ENCODE measurements at regions not wholly inside any gene's neighbourhood (a gene's known extent, or its start where the extent isn't known, plus 50 kb on each side); places are given as distances from the start of the nearest gene placed in this dataset.

DNA sequence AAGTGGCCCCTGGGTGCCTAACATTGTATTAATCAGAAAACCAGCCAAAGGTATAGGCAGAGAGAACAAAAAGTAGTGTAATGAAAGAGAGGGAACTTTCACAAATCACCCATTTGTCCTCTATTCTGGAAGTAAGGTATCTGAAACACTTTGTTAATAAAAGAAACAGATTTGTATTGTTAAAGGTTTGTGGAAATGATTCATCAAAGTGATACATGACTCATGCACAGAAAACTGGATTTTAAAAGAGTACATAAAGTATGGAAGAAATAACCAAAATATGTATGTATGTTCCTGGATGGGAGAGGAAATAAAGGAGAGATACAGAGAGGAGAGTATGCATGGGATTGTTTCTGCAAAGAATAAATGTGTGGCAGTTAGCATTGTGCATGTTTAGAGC, 126.8 kb downstream of the RGS21 start:
- H3K4me3 ChIP-seq: no peak overlapping the region
- no peak for ATAC-seq
- FAIRE-seq: no peak
- H3K4me1 ChIP-seq (ENCODE audit: control insufficient read depth, insufficient read depth, low read length): no peaks in the 10 kb centered on the region
- no peaks in the 10 kb centered on the region for H3K79me2 ChIP-seq (ENCODE audit: control insufficient read depth, insufficient read depth, low read length)
- no peaks in the 10 kb centered on the region for H4K20me1 ChIP-seq (ENCODE audit: control insufficient read depth, insufficient read depth)
- ChIA-PET POLR2A (no interaction called here), SMC1A (ENCODE audit: uncharacterized antibody, unreplicated experiment) (interaction anchor here (0.9 to 1.1 kb wide), 2 partner anchors 10 to 39 kb away, joined by 3 read pairs; no protein-coding TSS in a partner anchor), CTCF (no interaction called here), RAD21 (ENCODE audit: unreplicated experiment) (interaction anchor here (1.0 kb wide), 1 partner anchor 9 kb away, joined by 3 read pairs; no protein-coding TSS in a partner anchor)
- intact Hi-C loops (cut with micrococcal nuclease; ENCODE audit: unreplicated experiment) (loop anchor here (10.0 kb wide), 3 partner anchors 389 to 549 kb away; no protein-coding TSS in a partner anchor), in situ Hi-C loops (cut with MboI) (no loop called here)
- no peaks in the 10 kb centered on the region for H3K27me3 ChIP-seq (replicated peaks in 1 of 2; ENCODE audit: control insufficient read depth in 2 of 2, insufficient read depth in 2 of 2, low read length in 1 of 2)
- TF ChIP-seq BCL11A (IDR thresholded peaks at IDR 0.05; ENCODE audit: low read depth, low read length) (no peak), MEF2B (IDR thresholded peaks at IDR 0.05; ENCODE audit: partially characterized antibody, poor library complexity, severe bottlenecking) (no peak), SUZ12 (IDR thresholded peaks at IDR 0.05; ENCODE audit: unreplicated experiment) (no peak), BACH1 (IDR thresholded peaks at IDR 0.05; ENCODE audit: borderline replicate concordance) (no peak), POLR2AphosphoS2 (IDR thresholded peaks at IDR 0.05; ENCODE audit: low read depth, low read length) (no peak), ZNF24 (IDR thresholded peaks at IDR 0.05) (no peak), ZNF622 (IDR thresholded peaks at IDR 0.05) (no peak), ZNF274 (IDR thresholded peaks at IDR 0.05; ENCODE audit: insufficient read depth, insufficient read length) (no peak), IRF4 (IDR thresholded peaks at IDR 0.05; ENCODE audit: low read depth, low read length) (no peak), MTA3 (IDR thresholded peaks at IDR 0.05; ENCODE audit: borderline replicate concordance, low read length) (no peak), ETV6 (conservative IDR thresholded peaks at IDR 0.05 in 1 of 2, IDR thresholded peaks at IDR 0.05 in 1 of 2; ENCODE audit: borderline replicate concordance in 1 of 2, low read depth in 1 of 2) (no peak), DPF2 (IDR thresholded peaks at IDR 0.05) (no peak), RAD21 (IDR thresholded peaks at IDR 0.05; ENCODE audit: insufficient read depth, low read depth, low read length) (no peak), MTA2 (IDR thresholded peaks at IDR 0.05; ENCODE audit: low read depth) (no peak), YY1 (IDR thresholded peaks at IDR 0.05; ENCODE audit: low read depth, low read length) (no peak)
- TF ChIP-seq, protein P1, sequence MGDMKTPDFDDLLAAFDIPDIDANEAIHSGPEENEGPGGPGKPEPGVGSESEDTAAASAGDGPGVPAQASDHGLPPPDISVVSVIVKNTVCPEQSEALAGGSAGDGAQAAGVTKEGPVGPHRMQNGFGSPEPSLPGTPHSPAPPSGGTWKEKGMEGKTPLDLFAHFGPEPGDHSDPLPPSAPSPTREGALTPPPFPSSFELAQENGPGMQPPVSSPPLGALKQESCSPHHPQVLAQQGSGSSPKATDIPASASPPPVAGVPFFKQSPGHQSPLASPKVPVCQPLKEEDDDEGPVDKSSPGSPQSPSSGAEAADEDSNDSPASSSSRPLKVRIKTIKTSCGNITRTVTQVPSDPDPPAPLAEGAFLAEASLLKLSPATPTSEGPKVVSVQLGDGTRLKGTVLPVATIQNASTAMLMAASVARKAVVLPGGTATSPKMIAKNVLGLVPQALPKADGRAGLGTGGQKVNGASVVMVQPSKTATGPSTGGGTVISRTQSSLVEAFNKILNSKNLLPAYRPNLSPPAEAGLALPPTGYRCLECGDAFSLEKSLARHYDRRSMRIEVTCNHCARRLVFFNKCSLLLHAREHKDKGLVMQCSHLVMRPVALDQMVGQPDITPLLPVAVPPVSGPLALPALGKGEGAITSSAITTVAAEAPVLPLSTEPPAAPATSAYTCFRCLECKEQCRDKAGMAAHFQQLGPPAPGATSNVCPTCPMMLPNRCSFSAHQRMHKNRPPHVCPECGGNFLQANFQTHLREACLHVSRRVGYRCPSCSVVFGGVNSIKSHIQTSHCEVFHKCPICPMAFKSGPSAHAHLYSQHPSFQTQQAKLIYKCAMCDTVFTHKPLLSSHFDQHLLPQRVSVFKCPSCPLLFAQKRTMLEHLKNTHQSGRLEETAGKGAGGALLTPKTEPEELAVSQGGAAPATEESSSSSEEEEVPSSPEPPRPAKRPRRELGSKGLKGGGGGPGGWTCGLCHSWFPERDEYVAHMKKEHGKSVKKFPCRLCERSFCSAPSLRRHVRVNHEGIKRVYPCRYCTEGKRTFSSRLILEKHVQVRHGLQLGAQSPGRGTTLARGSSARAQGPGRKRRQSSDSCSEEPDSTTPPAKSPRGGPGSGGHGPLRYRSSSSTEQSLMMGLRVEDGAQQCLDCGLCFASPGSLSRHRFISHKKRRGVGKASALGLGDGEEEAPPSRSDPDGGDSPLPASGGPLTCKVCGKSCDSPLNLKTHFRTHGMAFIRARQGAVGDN (IDR thresholded peaks at IDR 0.05): no peak
- TF ChIP-seq, protein P2, sequence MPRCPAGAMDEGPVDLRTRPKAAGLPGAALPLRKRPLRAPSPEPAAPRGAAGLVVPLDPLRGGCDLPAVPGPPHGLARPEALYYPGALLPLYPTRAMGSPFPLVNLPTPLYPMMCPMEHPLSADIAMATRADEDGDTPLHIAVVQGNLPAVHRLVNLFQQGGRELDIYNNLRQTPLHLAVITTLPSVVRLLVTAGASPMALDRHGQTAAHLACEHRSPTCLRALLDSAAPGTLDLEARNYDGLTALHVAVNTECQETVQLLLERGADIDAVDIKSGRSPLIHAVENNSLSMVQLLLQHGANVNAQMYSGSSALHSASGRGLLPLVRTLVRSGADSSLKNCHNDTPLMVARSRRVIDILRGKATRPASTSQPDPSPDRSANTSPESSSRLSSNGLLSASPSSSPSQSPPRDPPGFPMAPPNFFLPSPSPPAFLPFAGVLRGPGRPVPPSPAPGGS (IDR thresholded peaks at IDR 0.05; ENCODE audit: borderline replicate concordance, insufficient read depth, low read depth, low read length, poor library complexity, severe bottlenecking): no peak
- no peaks in the 10 kb centered on the region for H3K36me3 ChIP-seq (ENCODE audit: control insufficient read depth in 2 of 2, insufficient read depth in 2 of 2, low read length in 1 of 2)
- no TSS peak for BruUV-seq (replicated peaks)
- no peaks in the 10 kb centered on the region for H3K9me3 ChIP-seq (replicated peaks; ENCODE audit: control insufficient read depth, insufficient read depth, low read length)
- H3K27ac ChIP-seq (ENCODE audit: control insufficient read depth, insufficient read depth): no peak overlapping the region
- no peak for DNase-seq (ENCODE audit: low read depth, low spot score)
- no peak overlapping the region for H2AFZ ChIP-seq (ENCODE audit: control insufficient read depth, low read depth, low read length)
- no peak overlapping the region for H3K9ac ChIP-seq (ENCODE audit: control insufficient read depth, insufficient read depth, low read length)
- no peak overlapping the region for H3K4me2 ChIP-seq (ENCODE audit: control insufficient read depth, insufficient read depth)
